RWPE2 (cell line): ENCODE measurements at regions not wholly inside any gene's neighbourhood (a gene's known extent, or its start where the extent isn't known, plus 50 kb on each side); places are given as distances from the start of the nearest gene placed in this dataset.

Experiments
- ATAC-seq: fragments of 200-7000 bp; cut with Tn5 transposase; 3 replicates; pipeline ENCODE4 v1.9.1; 2021; ENCODE audit warnings: low read depth
- DNase-seq: peaks from one replicate; pipeline ENCODE4 v3.0.0-alpha.2; 2020; ENCODE audit warnings: low spot score
- H3K27ac ChIP-seq: fragments of 450-650 bp; 2 replicates; pipeline ENCODE4 v1.5.1; 2017; ENCODE audit warnings: mild to moderate bottlenecking; ENCODE audit not compliant: poor library complexity, severe bottlenecking
- H3K27me3 ChIP-seq: fragments of 250-450 bp; sonication (Bioruptor Pico); 2 replicates; pipeline ENCODE4 v1.5.1; 2021; ENCODE audit warnings: mild to moderate bottlenecking, moderate library complexity; ENCODE audit not compliant: insufficient read depth, poor library complexity, severe bottlenecking
- H3K36me3 ChIP-seq: fragments of 250-450 bp; sonication (Bioruptor Pico); 2 replicates; pipeline ENCODE4 v1.5.1; 2020; ENCODE audit warnings: low read depth, mild to moderate bottlenecking, moderate library complexity
- H3K4me1 ChIP-seq: fragments of 250-450 bp; sonication (Bioruptor Pico); 2 replicates; pipeline ENCODE4 v1.5.1; 2021; ENCODE audit warnings: mild to moderate bottlenecking, moderate library complexity; ENCODE audit not compliant: insufficient read depth, poor library complexity, severe bottlenecking
- H3K4me3 ChIP-seq: fragments of 250-450 bp; sonication (Bioruptor Pico); 2 replicates; pipeline ENCODE4 v1.5.1; 2021; ENCODE audit warnings: mild to moderate bottlenecking, moderate library complexity; ENCODE audit not compliant: severe bottlenecking
- H3K9me3 ChIP-seq: fragments of 250-450 bp; sonication (Bioruptor Pico); 2 replicates; pipeline ENCODE4 v1.5.1; 2021; ENCODE audit warnings: mild to moderate bottlenecking, moderate library complexity; ENCODE audit not compliant: severe bottlenecking
- CTCF ChIP-seq: fragments of 450-650 bp; IDR thresholded peaks from one replicate; pipeline ENCODE4 v1.5.1; 2017; ENCODE audit warnings: mild to moderate bottlenecking, moderate library complexity; ENCODE audit not compliant: poor library complexity, severe bottlenecking

GRCh38 chr1:116308276-116308675 is 64.8 kb upstream of the ATP1A1 start:
- H3K36me3 ChIP-seq: no peaks in the 10 kb centered on the region
- ATAC-seq (no peak), DNase-seq (no peak)
- no peak for TF ChIP-seq CTCF
- no peak overlapping the region for H3K4me3 ChIP-seq
- no peaks in the 10 kb centered on the region for H3K9me3 ChIP-seq
- no peak overlapping the region for H3K27ac ChIP-seq
- H3K4me1 ChIP-seq: peaks cover 21% of the 10 kb centered on the region
- H3K27me3 ChIP-seq: no peaks in the 10 kb centered on the region

- H3K9me3 ChIP-seq: no peaks in the 10 kb centered on the region
- H3K27me3 ChIP-seq: no peaks in the 10 kb centered on the region
- no peak overlapping the region for H3K4me3 ChIP-seq
- H3K27ac ChIP-seq: no peak overlapping the region
- no peak for DNase-seq
- ATAC-seq: peak; percentile 75
- no peak for TF ChIP-seq CTCF
- peaks cover 21% of the 10 kb centered on the region for H3K4me1 ChIP-seq
- H3K36me3 ChIP-seq: no peaks in the 10 kb centered on the region
Observed at GRCh38 chr1:116309090-116309870, 63.8 kb upstream of the ATP1A1 start.

GRCh38 chr1:116310180-116310579 is 62.9 kb upstream of the ATP1A1 start:
- TF ChIP-seq CTCF: no peak
- no peak overlapping the region for H3K27ac ChIP-seq
- H3K27me3 ChIP-seq: no peaks in the 10 kb centered on the region
- H3K9me3 ChIP-seq: no peaks in the 10 kb centered on the region
- H3K4me3 ChIP-seq: no peak overlapping the region
- DNase-seq: no peak
- no peaks in the 10 kb centered on the region for H3K36me3 ChIP-seq
- no peak for ATAC-seq
- H3K4me1 ChIP-seq: peaks cover 21% of the 10 kb centered on the region

GRCh38 chr1:116311193-116311592 is 61.9 kb upstream of the ATP1A1 start:
- Histone ChIP-seq H3K27ac (peak overlapping the region; percentile 18), H3K9me3 (no peaks in the 10 kb centered on the region), H3K36me3 (no peaks in the 10 kb centered on the region), H3K4me1 (peaks cover 21% of the 10 kb centered on the region), H3K27me3 (no peaks in the 10 kb centered on the region), H3K4me3 (no peak overlapping the region)
- DNase-seq (no peak), ATAC-seq (no peak)
- TF ChIP-seq CTCF: no peak
